Fibroblast of lung (primary cell): ENCODE measurements at regions not wholly inside any gene's neighbourhood (a gene's known extent, or its start where the extent isn't known, plus 50 kb on each side); places are given as distances from the start of the nearest gene placed in this dataset.

Experiments
- DNase-seq, 2 donors: peaks; one replicate each; pipeline versions ENCODE4 v3.0.0 to v3.0.0-alpha.2; 2010; ENCODE audit warnings: low read depth in 2 of 2
- H2AFZ ChIP-seq: 2 replicates; pipeline ENCODE4 v1.5.1; 2012; ENCODE audit warnings: low read length, control low read depth, inconsistent platforms
- H3K27ac ChIP-seq: 2 replicates; pipeline ENCODE4 v1.5.1; 2011; ENCODE audit warnings: low read length, control low read depth; ENCODE audit not compliant: insufficient read depth
- H3K27me3 ChIP-seq: 2 replicates; pipeline ENCODE4 v1.5.1; 2011; ENCODE audit warnings: mild to moderate bottlenecking, low read length; ENCODE audit not compliant: control insufficient read depth, insufficient read depth
- H3K36me3 ChIP-seq: 2 replicates; pipeline ENCODE4 v1.5.1; 2011; ENCODE audit warnings: low read length; ENCODE audit not compliant: control insufficient read depth, insufficient read depth
- H3K4me1 ChIP-seq: 2 replicates; pipeline ENCODE4 v1.5.1; 2011; ENCODE audit warnings: low read length; ENCODE audit not compliant: control insufficient read depth, insufficient read depth; ENCODE audit errors: extremely low read depth
- H3K4me2 ChIP-seq: 2 replicates; pipeline ENCODE4 v1.5.1; 2011; ENCODE audit warnings: low read length, control low read depth; ENCODE audit not compliant: insufficient read depth; ENCODE audit errors: extremely low read depth
- H3K4me3 ChIP-seq, 4 experiments: fragments of 200-600 bp in 1 of 4; sonication (generic) in 1 of 4; replicated peaks in 1 of 4; 2 replicates each; pipeline ENCODE4 v1.5.1; 2011 to 2016; ENCODE audit warnings: low read length in 4 of 4, low read depth in 3 of 4, mild to moderate bottlenecking in 3 of 4, control low read depth in 2 of 4, inconsistent platforms in 1 of 4, mixed read lengths in 1 of 4; ENCODE audit not compliant: insufficient read depth in 1 of 4; ENCODE audit errors: control extremely low read depth in 1 of 4
- H3K79me2 ChIP-seq: 2 replicates; pipeline ENCODE4 v1.5.1; 2012; ENCODE audit warnings: mild to moderate bottlenecking, low read length, inconsistent platforms; ENCODE audit not compliant: control insufficient read depth, insufficient read depth
- H3K9ac ChIP-seq: 2 replicates; pipeline ENCODE4 v1.5.1; 2011; ENCODE audit warnings: mild to moderate bottlenecking, low read length, control low read depth; ENCODE audit not compliant: insufficient read depth
- H3K9me3 ChIP-seq: 2 replicates; pipeline ENCODE4 v1.5.1; 2012; ENCODE audit warnings: low read depth, low read length; ENCODE audit not compliant: control insufficient read depth, insufficient read depth
- H4K20me1 ChIP-seq: 2 replicates; pipeline ENCODE4 v1.5.1; 2011; ENCODE audit warnings: low read length; ENCODE audit not compliant: control insufficient read depth, insufficient read depth; ENCODE audit errors: extremely low read depth
- EZH2 ChIP-seq: IDR thresholded peaks from 2 replicates; pipeline ENCODE4 v1.5.1; 2012; ENCODE audit warnings: low read length, control low read depth, mild to moderate bottlenecking; ENCODE audit errors: missing control alignments
- TF ChIP-seq, protein P1 (sequence below), 2 donors: IDR thresholded peaks in 1 of 2; conservative IDR thresholded peaks in 1 of 2; 1 replicate in 1 of 2; 2 replicates in 1 of 2; pipeline ENCODE4 v1.5.1; 2011 to 2012; ENCODE audit warnings: low read length in 2 of 2, control low read depth in 1 of 2, inconsistent platforms in 1 of 2, low read depth in 1 of 2, mild to moderate bottlenecking in 1 of 2

DNA sequence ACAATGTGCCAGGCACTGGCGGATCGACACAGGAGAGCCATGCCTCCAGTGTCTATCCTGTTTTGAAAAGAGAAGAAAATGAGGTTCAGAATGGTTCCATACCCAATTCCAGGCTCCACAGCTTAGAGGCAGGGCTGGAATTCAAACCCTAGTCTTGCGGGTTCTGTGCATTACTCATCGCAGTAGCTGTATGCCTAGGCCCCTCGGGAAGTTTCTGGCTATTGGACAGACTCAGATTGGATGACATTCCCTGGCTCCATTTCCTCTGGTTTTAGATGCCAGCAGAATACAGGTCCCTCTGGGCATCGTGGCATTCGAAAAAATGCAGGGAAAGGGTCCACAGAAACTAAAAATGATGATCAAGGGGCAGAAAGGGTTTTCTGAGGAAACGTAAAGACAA is 184.7 kb downstream of the COPRS start:
- H3K79me2 ChIP-seq, result no peaks in the 10 kb centered on the region
- no peak overlapping the region for H3K9ac ChIP-seq
- no peak for TF ChIP-seq EZH2
- TF ChIP-seq, protein P1, sequence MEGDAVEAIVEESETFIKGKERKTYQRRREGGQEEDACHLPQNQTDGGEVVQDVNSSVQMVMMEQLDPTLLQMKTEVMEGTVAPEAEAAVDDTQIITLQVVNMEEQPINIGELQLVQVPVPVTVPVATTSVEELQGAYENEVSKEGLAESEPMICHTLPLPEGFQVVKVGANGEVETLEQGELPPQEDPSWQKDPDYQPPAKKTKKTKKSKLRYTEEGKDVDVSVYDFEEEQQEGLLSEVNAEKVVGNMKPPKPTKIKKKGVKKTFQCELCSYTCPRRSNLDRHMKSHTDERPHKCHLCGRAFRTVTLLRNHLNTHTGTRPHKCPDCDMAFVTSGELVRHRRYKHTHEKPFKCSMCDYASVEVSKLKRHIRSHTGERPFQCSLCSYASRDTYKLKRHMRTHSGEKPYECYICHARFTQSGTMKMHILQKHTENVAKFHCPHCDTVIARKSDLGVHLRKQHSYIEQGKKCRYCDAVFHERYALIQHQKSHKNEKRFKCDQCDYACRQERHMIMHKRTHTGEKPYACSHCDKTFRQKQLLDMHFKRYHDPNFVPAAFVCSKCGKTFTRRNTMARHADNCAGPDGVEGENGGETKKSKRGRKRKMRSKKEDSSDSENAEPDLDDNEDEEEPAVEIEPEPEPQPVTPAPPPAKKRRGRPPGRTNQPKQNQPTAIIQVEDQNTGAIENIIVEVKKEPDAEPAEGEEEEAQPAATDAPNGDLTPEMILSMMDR (conservative IDR thresholded peaks at IDR 0.05 in 1 of 2, IDR thresholded peaks at IDR 0.05 in 1 of 2; ENCODE audit: low read depth in 1 of 2, low read length in 2 of 2), result no peak
- no peak overlapping the region for H3K4me2 ChIP-seq
- no peak overlapping the region for H2AFZ ChIP-seq
- no peaks in the 10 kb centered on the region for H4K20me1 ChIP-seq
- H3K27ac ChIP-seq, result no peak overlapping the region
- peaks cover 3% of the 10 kb centered on the region for H3K4me1 ChIP-seq
- no peaks in the 10 kb centered on the region for H3K27me3 ChIP-seq
- no peak overlapping the region for H3K4me3 ChIP-seq
- DNase-seq, result peak; percentile 54 to 77
- no peaks in the 10 kb centered on the region for H3K36me3 ChIP-seq
- H3K9me3 ChIP-seq, result no peaks in the 10 kb centered on the region

DNA sequence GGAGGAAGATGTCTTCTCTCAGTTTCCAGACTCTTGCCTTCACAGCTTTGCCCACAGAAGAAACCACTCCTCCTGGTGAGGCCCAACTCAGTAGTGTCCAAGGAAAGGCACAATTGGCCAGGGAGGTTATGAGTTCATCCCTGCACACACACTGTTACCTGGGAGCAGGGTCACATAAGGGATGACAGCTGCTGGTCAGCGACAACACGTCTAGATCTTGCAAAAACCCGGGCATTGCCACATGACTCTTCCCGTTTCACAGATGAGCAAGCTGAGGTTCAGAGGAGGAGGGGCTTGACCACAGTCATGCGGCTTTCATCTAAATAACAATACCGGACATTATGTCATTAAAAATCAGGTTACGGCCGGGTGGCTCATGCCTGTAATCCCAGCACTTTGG is 186.0 kb downstream of the COPRS start:
- Histone ChIP-seq H3K9me3 (no peaks in the 10 kb centered on the region), H3K9ac (no peak overlapping the region), H3K27me3 (no peaks in the 10 kb centered on the region), H3K79me2 (no peaks in the 10 kb centered on the region), H3K27ac (no peak overlapping the region), H3K4me2 (no peak overlapping the region), H3K4me1 (peaks cover 3% of the 10 kb centered on the region), H2AFZ (no peak overlapping the region), H3K36me3 (no peaks in the 10 kb centered on the region), H3K4me3 (no peak overlapping the region), H4K20me1 (no peaks in the 10 kb centered on the region)
- DNase-seq, result no peak
- TF ChIP-seq EZH2, result no peak
- TF ChIP-seq, protein P1 (conservative IDR thresholded peaks at IDR 0.05 in 1 of 2, IDR thresholded peaks at IDR 0.05 in 1 of 2; ENCODE audit: low read depth in 1 of 2, low read length in 2 of 2), result no peak

- Histone ChIP-seq H3K4me2 (no peak overlapping the region), H3K36me3 (no peaks in the 10 kb centered on the region), H3K9ac (no peak overlapping the region), H3K9me3 (no peaks in the 10 kb centered on the region), H3K4me3 (no peak overlapping the region), H3K4me1 (peaks cover 3% of the 10 kb centered on the region), H3K27me3 (no peaks in the 10 kb centered on the region), H3K79me2 (no peaks in the 10 kb centered on the region), H3K27ac (no peak overlapping the region), H4K20me1 (no peaks in the 10 kb centered on the region), H2AFZ (no peak overlapping the region)
- TF ChIP-seq EZH2, result no peak
- TF ChIP-seq, protein P1 (conservative IDR thresholded peaks at IDR 0.05 in 1 of 2, IDR thresholded peaks at IDR 0.05 in 1 of 2; ENCODE audit: low read depth in 1 of 2, low read length in 2 of 2), result no peak
- no peak for DNase-seq
Measured at GRCh38 chr17:31672161-31672819, 186.8 kb downstream of the COPRS start.
